Right lobe of liver (tissue), 4 donors: ENCODE measurements at regions not wholly inside any gene's neighbourhood (a gene's known extent, or its start where the extent isn't known, plus 50 kb on each side); places are given as distances from the start of the nearest gene placed in this dataset.

Experiments
- POLR2A ChIP-seq: fragments of 450-650 bp; IDR thresholded peaks from one replicate; pipeline ENCODE4 v1.6.1; 2017; ENCODE audit warnings: antibody characterized with exemption, mild to moderate bottlenecking
- TF ChIP-seq, protein P1 (sequence below), 4 donors: fragments of 200-600 bp in 3 of 4; fragments of 450-650 bp in 1 of 4; IDR thresholded peaks; one replicate each; pipeline versions ENCODE4 v1.5.1 to v1.8.0; 2016 to 2022; ENCODE audit warnings: antibody characterized with exemption in 4 of 4, mild to moderate bottlenecking in 2 of 4
- donor health status: DM: no; HTN: no; CAD: no.
- donor health status: DM: no; HTN: no; CAD: no.
- donor health status: DM: no; HTN: yes; CAD: no.

DNA sequence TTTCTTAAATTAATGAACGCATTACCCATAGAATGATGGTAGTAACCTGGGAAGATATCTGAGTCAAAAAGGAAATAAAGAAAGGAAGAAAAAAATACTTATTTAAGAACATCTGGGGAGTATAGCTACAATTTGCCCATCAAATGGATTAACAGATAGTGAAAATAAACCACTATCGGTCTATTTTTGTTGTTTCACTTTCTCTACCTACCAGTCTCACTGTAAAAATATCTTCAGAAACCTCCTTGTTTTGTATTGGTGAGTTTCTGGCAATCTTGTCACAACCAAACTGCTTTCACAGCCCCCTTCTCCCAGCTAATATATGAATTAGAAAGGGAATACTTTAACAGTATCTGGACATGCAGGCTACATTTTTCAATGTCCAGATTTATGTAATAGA is 783.5 kb downstream of the STPG2 start:
- no peak for TF ChIP-seq POLR2A
- TF ChIP-seq, protein P1, sequence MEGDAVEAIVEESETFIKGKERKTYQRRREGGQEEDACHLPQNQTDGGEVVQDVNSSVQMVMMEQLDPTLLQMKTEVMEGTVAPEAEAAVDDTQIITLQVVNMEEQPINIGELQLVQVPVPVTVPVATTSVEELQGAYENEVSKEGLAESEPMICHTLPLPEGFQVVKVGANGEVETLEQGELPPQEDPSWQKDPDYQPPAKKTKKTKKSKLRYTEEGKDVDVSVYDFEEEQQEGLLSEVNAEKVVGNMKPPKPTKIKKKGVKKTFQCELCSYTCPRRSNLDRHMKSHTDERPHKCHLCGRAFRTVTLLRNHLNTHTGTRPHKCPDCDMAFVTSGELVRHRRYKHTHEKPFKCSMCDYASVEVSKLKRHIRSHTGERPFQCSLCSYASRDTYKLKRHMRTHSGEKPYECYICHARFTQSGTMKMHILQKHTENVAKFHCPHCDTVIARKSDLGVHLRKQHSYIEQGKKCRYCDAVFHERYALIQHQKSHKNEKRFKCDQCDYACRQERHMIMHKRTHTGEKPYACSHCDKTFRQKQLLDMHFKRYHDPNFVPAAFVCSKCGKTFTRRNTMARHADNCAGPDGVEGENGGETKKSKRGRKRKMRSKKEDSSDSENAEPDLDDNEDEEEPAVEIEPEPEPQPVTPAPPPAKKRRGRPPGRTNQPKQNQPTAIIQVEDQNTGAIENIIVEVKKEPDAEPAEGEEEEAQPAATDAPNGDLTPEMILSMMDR (IDR thresholded peaks at IDR 0.05): no peak
